GM18909 (cell line): ENCODE measurements at regions not wholly inside any gene's neighbourhood (a gene's known extent, or its start where the extent isn't known, plus 50 kb on each side); places are given as distances from the start of the nearest gene placed in this dataset.
"Not testable (repeated sequence)": the region's sequence is repeated elsewhere in the genome, so short reads cannot be mapped to it uniquely, and the experiment has no call there.

Experiments used
- ATAC-seq: cut with Tn5 transposase; IDR thresholded peaks from one replicate; pipeline ENCODE4 v1.9.1; 2021; ENCODE audit warnings: mild to moderate bottlenecking; ENCODE audit not compliant: unreplicated experiment, poor library complexity

- no peak for ATAC-seq
Measured at GRCh38 chr5:162711244-162711643, 643.7 kb downstream of the GABRG2 start.

- no peak for ATAC-seq
Measured at GRCh38 chr5:162719720-162720119, 652.1 kb downstream of the GABRG2 start.

GRCh38 chr5:162721125-162721524 is 653.6 kb downstream of the GABRG2 start:
- ATAC-seq, result no peak

GRCh38 chr5:162752612-162753011 is 684.8 kb upstream of the CCNG1 start:
- ATAC-seq, result no peak

GRCh38 chr5:162762119-162762518 is 675.3 kb upstream of the CCNG1 start:
- no peak for ATAC-seq

- ATAC-seq, result no peak
Measured at GRCh38 chr5:162769019-162769418, 668.4 kb upstream of the CCNG1 start.

GRCh38 chr5:162785673-162786072 is 651.7 kb upstream of the CCNG1 start:
- no peak for ATAC-seq

- no peak for ATAC-seq
Measured at GRCh38 chr5:162786234-162786633, 651.2 kb upstream of the CCNG1 start.

GRCh38 chr5:162796507-162796906 is 640.9 kb upstream of the CCNG1 start:
- ATAC-seq, result no peak

- ATAC-seq, result no peak
Measured at GRCh38 chr5:162800301-162800700, 637.1 kb upstream of the CCNG1 start.

GRCh38 chr5:162801235-162801634 is 636.2 kb upstream of the CCNG1 start:
- ATAC-seq, result no peak

- no peak for ATAC-seq
Measured at GRCh38 chr5:162806195-162806594, 631.2 kb upstream of the CCNG1 start.

GRCh38 chr5:162811071-162811470 is 626.3 kb upstream of the CCNG1 start:
- no peak for ATAC-seq

- no peak for ATAC-seq
Measured at GRCh38 chr5:162816816-162817215, 620.6 kb upstream of the CCNG1 start.

GRCh38 chr5:162817364-162817763 is 620.0 kb upstream of the CCNG1 start:
- no peak for ATAC-seq

- not testable (repeated sequence) for ATAC-seq
Measured at GRCh38 chr5:162821664-162822063, 615.7 kb upstream of the CCNG1 start.

- ATAC-seq, result peak; percentile 76
Measured at GRCh38 chr5:162824360-162824759, 613.0 kb upstream of the CCNG1 start.

GRCh38 chr5:162837155-162837554 is 600.2 kb upstream of the CCNG1 start:
- no peak for ATAC-seq

GRCh38 chr5:162842727-162843126 is 594.7 kb upstream of the CCNG1 start:
- no peak for ATAC-seq

- no peak for ATAC-seq
Measured at GRCh38 chr5:162852134-162852533, 585.3 kb upstream of the CCNG1 start.

- no peak for ATAC-seq
Measured at GRCh38 chr5:162858770-162859169, 578.6 kb upstream of the CCNG1 start.

GRCh38 chr5:162870966-162871365 is 566.4 kb upstream of the CCNG1 start:
- ATAC-seq, result no peak

- ATAC-seq, result no peak
Measured at GRCh38 chr5:162882629-162883028, 554.8 kb upstream of the CCNG1 start.
